ENCODE measurements at regions not wholly inside any gene's neighbourhood (a gene's known extent, or its start where the extent isn't known, plus 50 kb on each side); places are given as distances from the start of the nearest gene placed in this dataset.

GRCh38 chr6:133093956-133094355 is 147.2 kb upstream of the EYA4 start:
- TF ChIP-seq, protein P1, sequence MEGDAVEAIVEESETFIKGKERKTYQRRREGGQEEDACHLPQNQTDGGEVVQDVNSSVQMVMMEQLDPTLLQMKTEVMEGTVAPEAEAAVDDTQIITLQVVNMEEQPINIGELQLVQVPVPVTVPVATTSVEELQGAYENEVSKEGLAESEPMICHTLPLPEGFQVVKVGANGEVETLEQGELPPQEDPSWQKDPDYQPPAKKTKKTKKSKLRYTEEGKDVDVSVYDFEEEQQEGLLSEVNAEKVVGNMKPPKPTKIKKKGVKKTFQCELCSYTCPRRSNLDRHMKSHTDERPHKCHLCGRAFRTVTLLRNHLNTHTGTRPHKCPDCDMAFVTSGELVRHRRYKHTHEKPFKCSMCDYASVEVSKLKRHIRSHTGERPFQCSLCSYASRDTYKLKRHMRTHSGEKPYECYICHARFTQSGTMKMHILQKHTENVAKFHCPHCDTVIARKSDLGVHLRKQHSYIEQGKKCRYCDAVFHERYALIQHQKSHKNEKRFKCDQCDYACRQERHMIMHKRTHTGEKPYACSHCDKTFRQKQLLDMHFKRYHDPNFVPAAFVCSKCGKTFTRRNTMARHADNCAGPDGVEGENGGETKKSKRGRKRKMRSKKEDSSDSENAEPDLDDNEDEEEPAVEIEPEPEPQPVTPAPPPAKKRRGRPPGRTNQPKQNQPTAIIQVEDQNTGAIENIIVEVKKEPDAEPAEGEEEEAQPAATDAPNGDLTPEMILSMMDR (IDR thresholded peaks at IDR 0.05) = no peak
- no peak for TF ChIP-seq POLR2A (IDR thresholded peaks at IDR 0.05)
